ENCODE measurements at regions not wholly inside any gene's neighbourhood (a gene's known extent, or its start where the extent isn't known, plus 50 kb on each side); places are given as distances from the start of the nearest gene placed in this dataset.

DNA sequence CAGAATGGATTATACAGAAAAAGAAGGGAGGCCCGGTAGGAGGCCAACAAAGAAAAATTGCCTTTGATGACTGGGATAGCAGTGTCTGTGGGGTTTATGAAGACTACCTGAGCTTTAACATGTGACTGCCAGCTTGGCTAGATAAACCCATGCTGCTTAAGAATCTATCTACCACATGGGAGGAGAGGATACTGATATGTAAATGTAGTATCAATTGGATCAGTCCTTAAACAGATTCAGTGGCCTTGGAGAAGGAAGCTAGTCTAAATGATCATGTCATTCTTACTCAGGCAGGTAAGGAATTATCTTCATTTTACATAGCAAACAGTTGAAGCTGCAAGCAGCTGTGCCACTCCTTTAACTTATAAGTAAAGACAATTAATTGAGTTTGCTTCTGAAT lies 50.0 kb upstream of the SYNPR start:
- no peak for DNase-seq (ENCODE audit: low read depth)

Data from forelimb muscle (tissue), 1 donor.